ENCODE measurements at regions not wholly inside any gene's neighbourhood (a gene's known extent, or its start where the extent isn't known, plus 50 kb on each side); places are given as distances from the start of the nearest gene placed in this dataset.

DNA sequence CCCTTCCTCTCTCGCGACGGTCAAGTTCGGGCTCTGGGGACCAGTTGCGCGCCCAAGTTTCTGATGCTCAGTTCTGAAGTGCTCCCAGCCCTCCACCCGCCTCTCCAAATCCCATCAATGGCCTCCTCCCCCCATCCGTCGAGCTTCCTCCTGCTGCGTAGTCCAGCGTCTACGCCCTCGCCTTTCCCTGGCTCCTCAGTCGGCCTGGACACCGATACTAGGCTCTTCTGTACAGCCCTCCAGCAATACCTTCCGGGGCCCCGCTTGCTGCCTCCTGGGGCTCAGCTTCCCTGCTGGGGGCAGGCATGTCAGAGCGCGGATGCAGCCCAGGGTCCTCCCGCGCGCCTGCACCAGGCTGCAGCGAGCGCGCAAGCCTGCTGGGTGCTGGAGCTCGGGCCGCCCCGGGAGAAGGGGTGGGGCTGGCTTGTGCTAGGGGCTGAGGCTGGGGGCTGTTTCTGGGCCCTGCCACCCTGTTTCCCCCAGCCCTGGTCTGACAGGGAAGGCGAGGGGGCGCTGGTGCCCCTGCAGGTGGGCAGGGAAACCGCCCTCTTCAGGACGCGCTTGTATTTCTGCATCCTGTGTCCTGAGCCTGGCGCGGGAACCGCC, 353.3 kb upstream of the SUCLG2 start:
- Histone ChIP-seq H2AFZ (ENCODE audit: low read depth) (no peak overlapping the region), H3K4me1 (ENCODE audit: control insufficient read depth in 1 of 2, insufficient read depth in 2 of 2, low read depth in 1 of 2, low read length in 1 of 2) (no peaks in the 10 kb centered on the region), H3K79me2 (ENCODE audit: insufficient read depth) (no peaks in the 10 kb centered on the region), H3K4me2 (no peak overlapping the region), H3K36me3 (replicated peaks in 1 of 2; ENCODE audit: control insufficient read depth in 1 of 2, insufficient read depth in 2 of 2, low read length in 1 of 2) (no peaks in the 10 kb centered on the region), H4K20me1 (ENCODE audit: insufficient read depth) (no peaks in the 10 kb centered on the region), H3K9ac (no peak overlapping the region), H3K27me3 (ENCODE audit: insufficient read depth) (no peaks in the 10 kb centered on the region), H3K4me3 (ENCODE audit: low read depth in 2 of 2, low read length in 1 of 2) (no peak overlapping the region), H3K9me2 (no peaks in the 10 kb centered on the region), H3K27ac (ENCODE audit: low read depth in 2 of 2, low read length in 1 of 2) (no peak overlapping the region), H3K9me3 (no peaks in the 10 kb centered on the region; the same call in 1 of the 2 replicates), H3F3A (replicated peaks; ENCODE audit: insufficient read depth) (no peaks in the 10 kb centered on the region)
- WGBS (ENCODE audit: low lambda C conversion rate), result 11% methylated on average over 19 of the region's 36 CpGs
- ChIA-PET CTCF (interaction anchor here (1.2 kb wide), 1 partner anchor 11 kb away, joined by 5 read pairs; no protein-coding TSS in a partner anchor), POLR2A (no interaction called here)
- peak; percentile 21 for DNase-seq
- TF ChIP-seq YY1 (IDR thresholded peaks at IDR 0.05; ENCODE audit: low read depth), result no peak
- TF ChIP-seq, protein P1, sequence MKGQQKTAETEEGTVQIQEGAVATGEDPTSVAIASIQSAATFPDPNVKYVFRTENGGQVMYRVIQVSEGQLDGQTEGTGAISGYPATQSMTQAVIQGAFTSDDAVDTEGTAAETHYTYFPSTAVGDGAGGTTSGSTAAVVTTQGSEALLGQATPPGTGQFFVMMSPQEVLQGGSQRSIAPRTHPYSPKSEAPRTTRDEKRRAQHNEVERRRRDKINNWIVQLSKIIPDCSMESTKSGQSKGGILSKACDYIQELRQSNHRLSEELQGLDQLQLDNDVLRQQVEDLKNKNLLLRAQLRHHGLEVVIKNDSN (IDR thresholded peaks at IDR 0.05; ENCODE audit: borderline replicate concordance, low read depth), result no peak
- TF ChIP-seq RFX5 (IDR thresholded peaks at IDR 0.05; ENCODE audit: low read length), result no peak
- TF ChIP-seq USF2 (IDR thresholded peaks at IDR 0.05; ENCODE audit: borderline replicate concordance, low read depth, low read length), result no peak
- TF ChIP-seq, protein P2, sequence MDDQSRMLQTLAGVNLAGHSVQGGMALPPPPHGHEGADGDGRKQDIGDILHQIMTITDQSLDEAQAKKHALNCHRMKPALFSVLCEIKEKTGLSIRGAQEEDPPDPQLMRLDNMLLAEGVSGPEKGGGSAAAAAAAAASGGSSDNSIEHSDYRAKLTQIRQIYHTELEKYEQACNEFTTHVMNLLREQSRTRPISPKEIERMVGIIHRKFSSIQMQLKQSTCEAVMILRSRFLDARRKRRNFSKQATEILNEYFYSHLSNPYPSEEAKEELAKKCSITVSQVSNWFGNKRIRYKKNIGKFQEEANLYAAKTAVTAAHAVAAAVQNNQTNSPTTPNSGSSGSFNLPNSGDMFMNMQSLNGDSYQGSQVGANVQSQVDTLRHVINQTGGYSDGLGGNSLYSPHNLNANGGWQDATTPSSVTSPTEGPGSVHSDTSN (IDR thresholded peaks at IDR 0.05), result no peak
- TF ChIP-seq RXRA (IDR thresholded peaks at IDR 0.05; ENCODE audit: borderline replicate concordance, low read depth), result no peak
- TF ChIP-seq MEF2A (IDR thresholded peaks at IDR 0.05; ENCODE audit: borderline replicate concordance, low read depth), result no peak
- TF ChIP-seq, protein P3, sequence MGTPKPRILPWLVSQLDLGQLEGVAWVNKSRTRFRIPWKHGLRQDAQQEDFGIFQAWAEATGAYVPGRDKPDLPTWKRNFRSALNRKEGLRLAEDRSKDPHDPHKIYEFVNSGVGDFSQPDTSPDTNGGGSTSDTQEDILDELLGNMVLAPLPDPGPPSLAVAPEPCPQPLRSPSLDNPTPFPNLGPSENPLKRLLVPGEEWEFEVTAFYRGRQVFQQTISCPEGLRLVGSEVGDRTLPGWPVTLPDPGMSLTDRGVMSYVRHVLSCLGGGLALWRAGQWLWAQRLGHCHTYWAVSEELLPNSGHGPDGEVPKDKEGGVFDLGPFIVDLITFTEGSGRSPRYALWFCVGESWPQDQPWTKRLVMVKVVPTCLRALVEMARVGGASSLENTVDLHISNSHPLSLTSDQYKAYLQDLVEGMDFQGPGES (IDR thresholded peaks at IDR 0.05; ENCODE audit: low read depth, low read length), result no peak
- no peak for TF ChIP-seq CTCF (IDR thresholded peaks at IDR 0.05)

DNA sequence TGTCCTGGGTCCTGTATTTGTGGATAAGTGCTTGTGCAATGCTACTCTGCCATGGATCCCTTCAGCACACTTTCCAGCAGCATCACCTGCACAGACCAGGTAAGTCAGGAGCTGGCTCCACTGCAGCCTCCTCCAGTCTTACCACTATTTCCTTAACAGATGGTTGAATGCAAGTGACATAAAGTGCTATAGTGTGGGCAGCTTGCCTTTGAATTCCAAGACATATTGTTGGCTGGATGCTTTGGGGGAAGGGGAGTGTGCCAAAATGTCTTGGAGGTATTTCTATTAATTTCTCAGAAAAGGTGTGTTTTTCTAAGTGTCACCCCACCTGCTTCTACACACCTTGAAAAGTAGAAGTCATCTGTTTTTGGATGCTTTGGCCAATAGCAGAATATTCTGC, 352.2 kb upstream of the SUCLG2 start:
- TF ChIP-seq TCF12 (IDR thresholded peaks at IDR 0.05) (no peak), GABPA (IDR thresholded peaks at IDR 0.05; ENCODE audit: low read depth) (no peak), CTCF (IDR thresholded peaks at IDR 0.05) (no peak), EP300 (IDR thresholded peaks at IDR 0.05; ENCODE audit: borderline replicate concordance in 1 of 2, low read depth in 1 of 2, low read length in 1 of 2) (no peak), RXRA (IDR thresholded peaks at IDR 0.05; ENCODE audit: borderline replicate concordance, low read depth) (no peak), USF2 (IDR thresholded peaks at IDR 0.05; ENCODE audit: borderline replicate concordance, low read depth, low read length) (no peak), RAD21 (IDR thresholded peaks at IDR 0.05; ENCODE audit: low read length) (no peak), TEAD4 (IDR thresholded peaks at IDR 0.05; ENCODE audit: borderline replicate concordance, insufficient read depth) (no peak)
- CTCF ChIA-PET, result interaction anchor here (1.2 kb wide), 1 partner anchor 10 kb away, joined by 5 read pairs; no protein-coding TSS in a partner anchor

More for the DNA sequence above, 352.2 kb upstream of the SUCLG2 start:
- no peaks in the 10 kb centered on the region for H4K20me1 ChIP-seq (ENCODE audit: insufficient read depth)
- no peaks in the 10 kb centered on the region for H3K27me3 ChIP-seq (ENCODE audit: insufficient read depth)
- H3K4me1 ChIP-seq (ENCODE audit: control insufficient read depth in 1 of 2, insufficient read depth in 2 of 2, low read depth in 1 of 2, low read length in 1 of 2), result no peaks in the 10 kb centered on the region
- no peaks in the 10 kb centered on the region for H3K9me2 ChIP-seq
- no peak overlapping the region for H3K9ac ChIP-seq
- H2AFZ ChIP-seq (ENCODE audit: low read depth), result no peak overlapping the region
- H3K4me2 ChIP-seq, result no peak overlapping the region
- H3K36me3 ChIP-seq (replicated peaks in 1 of 2; ENCODE audit: control insufficient read depth in 1 of 2, insufficient read depth in 2 of 2, low read length in 1 of 2), result no peaks in the 10 kb centered on the region
- POLR2A ChIA-PET, result no interaction called here
- H3K9me3 ChIP-seq, result no peaks in the 10 kb centered on the region; the same call in 1 of the 2 replicates
- H3K79me2 ChIP-seq (ENCODE audit: insufficient read depth), result no peaks in the 10 kb centered on the region
- no peak overlapping the region for H3K27ac ChIP-seq (ENCODE audit: low read depth in 2 of 2, low read length in 1 of 2)
- DNase-seq, result no peak
- H3K4me3 ChIP-seq (ENCODE audit: low read depth in 2 of 2, low read length in 1 of 2), result no peak overlapping the region
- H3F3A ChIP-seq (replicated peaks; ENCODE audit: insufficient read depth), result no peaks in the 10 kb centered on the region
